T47D (cell line): ENCODE measurements at regions not wholly inside any gene's neighbourhood (a gene's known extent, or its start where the extent isn't known, plus 50 kb on each side); places are given as distances from the start of the nearest gene placed in this dataset.

Experiments
- DNase-seq, 2 experiments: peaks; one replicate each; pipeline versions ENCODE4 v3.0.0 to v3.0.0-alpha.2; 2011 to 2012; ENCODE audit warnings: low read depth in 1 of 2, low spot score in 1 of 2
- JUND ChIP-seq: IDR thresholded peaks from 2 replicates; pipeline ENCODE4 v1.6.1; 2012; ENCODE audit warnings: low read depth
- in situ Hi-C: cut with HindIII; loops from 2 replicates; pipeline ENCODE4 v1.10.0; 2016; ENCODE audit warnings: low sequenced_read_pairs, low pct_unique_long_range_greater_than_20kb

DNA sequence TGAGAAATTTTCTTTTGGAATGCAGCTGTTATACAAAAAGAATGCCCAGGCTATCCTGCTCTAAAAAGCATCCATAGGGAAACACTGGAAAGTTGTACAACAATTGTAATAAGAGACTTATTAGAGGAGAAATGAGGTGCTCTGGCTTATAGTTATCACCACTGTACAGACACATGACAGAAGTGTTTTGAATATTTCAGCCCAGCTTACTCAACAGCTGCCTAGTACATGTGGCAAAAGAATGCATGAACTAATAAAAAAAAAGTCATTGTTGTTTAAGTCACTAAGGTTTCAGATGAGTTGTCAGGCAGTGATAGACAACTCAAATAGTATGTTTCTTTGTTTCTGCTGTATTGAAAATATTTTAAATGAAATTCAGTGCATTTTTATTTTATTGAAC lies 307.7 kb downstream of the GPM6A start:
- DNase-seq, result no peak
- in situ Hi-C loops, result no loop called here
- TF ChIP-seq JUND, result no peak

DNA sequence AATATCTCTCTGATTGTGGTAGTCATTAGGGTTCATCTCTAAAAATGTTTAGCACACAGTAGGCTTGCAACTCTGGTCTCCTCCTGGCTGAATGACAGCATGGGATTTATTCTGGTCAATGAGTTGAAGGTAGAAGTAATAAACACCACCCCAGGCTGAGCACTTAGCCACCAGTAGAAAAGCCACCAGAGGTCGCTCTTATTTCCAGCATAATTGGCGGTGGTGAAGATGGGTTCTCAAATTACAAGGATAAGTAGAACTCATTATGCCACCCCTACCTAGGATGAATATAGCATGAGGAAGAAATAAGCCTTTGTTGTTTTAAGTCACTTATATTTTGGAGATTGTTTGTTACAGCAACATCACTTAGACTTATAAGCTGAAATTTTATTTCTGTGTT lies 302.7 kb downstream of the GPM6A start:
- DNase-seq, result peak in 1 of 2 experiments; percentile 33
- in situ Hi-C loops, result no loop called here
- TF ChIP-seq JUND, result no peak

DNA sequence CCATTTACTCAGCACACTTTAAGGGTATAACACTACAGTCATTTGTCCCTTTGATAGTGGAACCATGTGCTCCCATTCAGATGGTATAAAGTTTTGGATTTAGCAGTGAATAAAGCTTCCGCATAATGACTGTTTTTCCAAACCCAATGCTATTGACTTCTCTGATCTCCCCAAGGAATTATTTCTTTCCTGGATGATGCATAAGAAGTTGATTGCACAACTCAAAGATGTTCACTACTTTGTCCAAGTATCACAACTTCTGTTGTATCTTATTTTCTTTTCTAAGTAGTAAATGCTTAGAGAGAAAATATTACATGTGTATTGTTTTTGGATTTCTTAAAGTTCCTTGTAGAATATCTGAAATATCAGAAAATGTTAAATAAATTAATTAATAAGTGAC lies 300.2 kb downstream of the GPM6A start:
- no peak for DNase-seq
- TF ChIP-seq JUND, result no peak
- in situ Hi-C loops, result no loop called here

DNA sequence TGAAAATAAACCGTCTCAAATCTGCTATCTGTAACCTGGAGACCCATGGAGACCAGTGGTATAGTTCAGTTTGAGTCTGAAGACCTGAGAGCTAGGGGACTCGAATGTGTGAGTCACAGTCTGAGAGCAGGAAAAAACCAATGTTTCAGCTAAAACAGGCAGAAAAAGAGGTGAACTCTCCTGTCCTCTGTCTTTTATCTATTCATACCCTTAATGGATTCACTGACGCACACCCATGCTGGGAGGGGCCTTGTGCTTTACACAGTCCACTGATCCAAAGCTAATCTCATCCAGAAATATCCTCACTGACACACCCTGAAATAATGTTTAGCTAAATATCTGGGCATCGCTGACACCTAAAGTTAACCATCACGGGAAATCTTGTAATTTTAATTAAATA lies 297.9 kb downstream of the GPM6A start:
- DNase-seq, result no peak
- in situ Hi-C loops, result no loop called here

GRCh38 chr4:175530655-175531054 lies 281.4 kb downstream of the GPM6A start:
- no peak for TF ChIP-seq JUND
- DNase-seq, result no peak
- in situ Hi-C loops, result no loop called here

More for the DNA sequence above, 297.9 kb downstream of the GPM6A start:
- no peak for TF ChIP-seq JUND

DNA sequence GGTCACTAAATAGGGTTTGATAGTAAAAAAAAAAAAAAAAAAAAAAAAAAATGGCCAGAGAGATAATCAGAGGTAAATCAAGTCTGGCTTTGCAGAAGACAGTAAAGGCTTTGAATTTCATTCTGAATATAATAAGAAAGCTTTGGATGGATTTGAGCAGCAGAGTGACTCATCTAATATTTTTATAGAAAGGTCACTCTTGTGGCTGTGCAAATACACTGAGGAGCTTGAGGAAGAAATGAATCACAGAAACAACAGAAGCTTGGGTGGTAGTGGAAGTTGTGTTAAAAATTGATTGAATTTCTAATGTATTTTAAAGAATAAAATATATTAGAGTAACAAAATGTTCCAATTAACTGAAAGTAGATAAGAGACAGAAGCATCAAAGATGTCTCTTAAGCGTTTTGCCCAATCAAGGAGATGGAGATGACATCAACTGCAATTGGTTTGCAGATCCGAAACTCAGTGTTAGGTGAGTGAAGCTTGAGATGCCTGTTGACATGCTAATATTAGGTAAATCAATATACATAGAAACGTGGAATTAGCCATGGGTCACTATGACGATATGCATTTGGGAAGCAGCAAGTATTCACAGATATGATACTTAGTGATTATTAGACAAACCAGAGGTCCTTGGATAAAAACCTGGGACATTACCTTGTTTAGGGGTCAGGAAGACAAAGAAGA lies 280.5 kb downstream of the GPM6A start:
- in situ Hi-C loops, result no loop called here

GRCh38 chr4:175536852-175537453 lies 275.1 kb downstream of the GPM6A start:
- in situ Hi-C loops, result no loop called here
- no peak for TF ChIP-seq JUND
- DNase-seq, result peak; percentile 23 to 73

More for the DNA sequence above, 280.5 kb downstream of the GPM6A start:
- DNase-seq, result no peak
- no peak for TF ChIP-seq JUND

GRCh38 chr4:175539498-175539897 lies 272.6 kb downstream of the GPM6A start:
- TF ChIP-seq JUND, result no peak
- no peak for DNase-seq
- in situ Hi-C loops, result no loop called here

DNA sequence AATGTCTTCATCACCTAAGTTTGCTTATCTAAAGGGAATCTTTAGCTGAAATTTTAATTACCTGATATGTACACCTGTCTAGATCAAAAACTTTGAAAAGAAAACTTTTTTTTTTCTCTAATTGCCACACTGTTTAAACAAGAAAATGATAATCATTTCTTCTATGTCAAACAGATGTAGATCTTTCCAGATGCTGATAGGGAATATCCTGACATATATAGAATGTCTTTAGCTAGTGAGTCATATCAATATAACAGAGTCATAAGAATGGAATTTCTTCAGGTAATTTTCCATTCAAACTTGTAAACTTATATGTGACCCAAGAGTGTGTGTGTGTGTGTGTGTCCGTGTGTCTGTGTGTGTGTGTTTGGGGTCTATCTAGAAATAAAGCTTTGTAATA lies 271.9 kb downstream of the GPM6A start:
- TF ChIP-seq JUND, result no peak
- in situ Hi-C loops, result no loop called here
- DNase-seq, result no peak

GRCh38 chr4:175540732-175541131 lies 271.3 kb downstream of the GPM6A start:
- in situ Hi-C loops, result no loop called here
- DNase-seq, result no peak
- TF ChIP-seq JUND, result no peak

DNA sequence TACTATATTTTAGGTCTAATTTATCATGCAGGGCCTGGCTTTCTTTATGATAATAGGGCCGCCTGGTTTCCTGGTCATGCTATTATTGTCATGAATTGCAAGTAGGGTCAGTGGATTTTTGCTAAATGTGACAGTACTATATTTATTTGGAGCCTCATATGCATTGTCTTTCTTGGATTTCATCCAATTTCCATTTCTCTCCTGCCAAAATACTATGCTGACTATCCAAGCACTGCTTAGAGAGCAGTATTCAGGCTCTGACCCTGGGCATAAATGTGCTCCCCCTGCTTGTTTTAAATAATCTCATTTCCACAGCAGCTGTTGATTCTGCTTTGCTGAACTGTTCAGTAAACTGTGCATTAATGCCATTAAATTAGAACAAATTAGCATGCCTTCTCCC lies 269.3 kb downstream of the GPM6A start:
- in situ Hi-C loops, result no loop called here
- no peak for TF ChIP-seq JUND
- no peak for DNase-seq

DNA sequence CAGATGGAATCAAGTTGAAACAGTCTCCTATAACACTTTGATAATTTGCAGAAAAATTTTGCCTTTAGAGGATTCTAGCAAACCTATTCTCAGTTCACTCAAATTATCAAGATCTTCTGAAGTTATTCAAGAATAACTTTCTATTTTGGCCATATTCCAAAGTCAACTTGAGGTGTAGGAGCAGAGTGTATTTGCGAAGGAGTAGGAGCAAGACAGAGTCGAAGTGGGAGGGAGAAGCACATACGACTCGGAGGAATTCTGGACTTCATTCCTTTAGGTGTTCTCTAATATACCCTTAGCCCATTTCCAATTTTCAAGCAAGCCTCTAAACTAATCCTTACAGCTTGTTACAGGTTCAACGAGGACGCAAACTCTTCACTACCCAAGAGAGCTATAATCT lies 252.9 kb downstream of the GPM6A start:
- TF ChIP-seq JUND, result no peak
- peak in 1 of 2 experiments; percentile 26 for DNase-seq
- in situ Hi-C loops, result no loop called here

DNA sequence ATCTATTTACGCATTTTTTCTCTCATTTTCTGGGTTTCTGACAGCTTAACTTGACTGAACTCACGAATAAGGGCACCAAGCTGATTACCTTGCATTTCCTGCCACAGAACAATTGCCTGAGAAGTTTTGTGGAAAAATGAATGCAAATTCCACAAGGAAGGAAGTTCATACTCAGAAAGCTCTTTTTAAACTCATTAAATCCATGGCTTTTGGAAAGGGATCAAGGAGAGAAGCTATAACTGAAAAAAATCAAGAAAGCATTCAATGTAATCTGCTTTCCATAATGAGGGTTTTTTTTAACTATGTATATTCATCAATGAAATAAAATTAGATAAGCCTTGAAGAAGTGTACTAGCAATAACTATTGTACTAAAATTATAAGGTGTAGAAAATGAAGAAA lies 252.5 kb downstream of the GPM6A start:
- in situ Hi-C loops, result no loop called here
- no peak for TF ChIP-seq JUND
- DNase-seq, result no peak

- DNase-seq, result peak in 1 of 2 experiments; percentile 62
Measured at GRCh38 chr4:175560604-175561003, 251.5 kb downstream of the GPM6A start.

More at GRCh38 chr4:175560604-175561003, 251.5 kb downstream of the GPM6A start:
- in situ Hi-C loops, result no loop called here
- no peak for TF ChIP-seq JUND
